GM06990 (cell line): ENCODE measurements at regions not wholly inside any gene's neighbourhood (a gene's known extent, or its start where the extent isn't known, plus 50 kb on each side); places are given as distances from the start of the nearest gene placed in this dataset.
A peak's percentile ranks its signal among the peaks of the same experiment; 100 is the strongest.

Experiments
- DNase-seq: peaks from one replicate; pipeline ENCODE4 v3.0.0-alpha.2; 2011; ENCODE audit not compliant: insufficient read length; ENCODE audit errors: extremely low read depth
- H3K27me3 ChIP-seq: replicated peaks from 2 replicates; pipeline ENCODE4 v1.6.0; 2011; ENCODE audit warnings: low read length; ENCODE audit not compliant: control insufficient read depth, insufficient read depth
- H3K36me3 ChIP-seq: 2 replicates; pipeline ENCODE4 v1.5.1; 2011; ENCODE audit warnings: low read length; ENCODE audit not compliant: control insufficient read depth, insufficient read depth
- H3K4me3 ChIP-seq: replicated peaks from 2 replicates; pipeline ENCODE4 v1.5.1; 2011; ENCODE audit warnings: low read depth, mild to moderate bottlenecking, control low read depth, low read length
- CTCF ChIP-seq: IDR thresholded peaks from 2 replicates; pipeline ENCODE4 v1.5.1; 2011; ENCODE audit warnings: low read length, control low read depth, mild to moderate bottlenecking, inconsistent platforms; ENCODE audit not compliant: insufficient read depth, poor library complexity, severe bottlenecking

GRCh38 chrX:45840411-45840950 lies 639.8 kb upstream of the DIPK2B start:
- DNase-seq, result no peak
- H3K36me3 ChIP-seq, result no peaks in the 10 kb centered on the region
- no peak for TF ChIP-seq CTCF
- no peaks in the 10 kb centered on the region for H3K27me3 ChIP-seq
- no peak overlapping the region for H3K4me3 ChIP-seq

- H3K27me3 ChIP-seq, result no peaks in the 10 kb centered on the region; the same call in 1 of the 2 replicates
- no peak for TF ChIP-seq CTCF
- H3K36me3 ChIP-seq, result no peaks in the 10 kb centered on the region
- DNase-seq, result no peak
- H3K4me3 ChIP-seq, result no peak overlapping the region
Measured at GRCh38 chrX:45830343-45830742, 629.7 kb upstream of the DIPK2B start.

GRCh38 chrX:45824471-45824870 lies 623.8 kb upstream of the DIPK2B start:
- no peak overlapping the region for H3K4me3 ChIP-seq
- no peaks in the 10 kb centered on the region for H3K27me3 ChIP-seq
- DNase-seq, result no peak
- peak; percentile 49 for TF ChIP-seq CTCF
- no peaks in the 10 kb centered on the region for H3K36me3 ChIP-seq

GRCh38 chrX:45823536-45823935 lies 622.9 kb upstream of the DIPK2B start:
- DNase-seq, result no peak
- Histone ChIP-seq H3K27me3 (no peaks in the 10 kb centered on the region), H3K4me3 (no peak overlapping the region), H3K36me3 (no peaks in the 10 kb centered on the region)
- TF ChIP-seq CTCF, result no peak

- no peak for DNase-seq
- no peak overlapping the region for H3K4me3 ChIP-seq
- no peaks in the 10 kb centered on the region for H3K36me3 ChIP-seq
- H3K27me3 ChIP-seq, result no peaks in the 10 kb centered on the region
- no peak for TF ChIP-seq CTCF
Measured at GRCh38 chrX:45822124-45822523, 621.4 kb upstream of the DIPK2B start.

GRCh38 chrX:45818913-45819312 lies 618.2 kb upstream of the DIPK2B start:
- Histone ChIP-seq H3K36me3 (no peaks in the 10 kb centered on the region), H3K4me3 (no peak overlapping the region), H3K27me3 (no peaks in the 10 kb centered on the region)
- TF ChIP-seq CTCF, result no peak
- DNase-seq, result no peak
